H1 (cell line): ENCODE measurements at regions not wholly inside any gene's neighbourhood (a gene's known extent, or its start where the extent isn't known, plus 50 kb on each side); places are given as distances from the start of the nearest gene placed in this dataset.

ENCODE experiments used
- CTCF ChIA-PET: fragments of 300-600 bp; sonication (Branson Sonifier 250); formaldehyde crosslinking; loops from one replicate; lab custom pipeline; 2021; ENCODE audit not compliant: partially characterized antibody; lab: Charles Lee
- POLR2A ChIA-PET: fragments of 300-600 bp; sonication (Branson Sonifier 250); formaldehyde crosslinking; loops from one replicate; lab custom pipeline; 2021; ENCODE audit warnings: inconsistent platforms; ENCODE audit not compliant: partially characterized antibody; lab: Charles Lee
- DNase-seq, 2 experiments: peaks; one replicate each; pipeline versions ENCODE4 v3.0.0 to v3.0.0-alpha.2; 2010 to 2022; ENCODE audit warnings: low spot score in 2 of 2, low read depth in 1 of 2, mixed read lengths in 1 of 2
- FAIRE-seq: peaks from 2 replicates; lab custom pipeline; 2011; peaks lifted over from hg19 to GRCh38; lab: Jason Lieb, UNC
- H2AFZ ChIP-seq: 2 replicates; pipeline ENCODE4 v1.8.1; 2012; ENCODE audit warnings: low read length, inconsistent platforms
- H2AK5ac ChIP-seq: 2 replicates; pipeline ENCODE4 v1.6.1; 2013; ENCODE audit warnings: low read depth, low read length
- H2BK120ac ChIP-seq: replicated peaks from 2 replicates; pipeline ENCODE3; 2013; ENCODE audit warnings: low read depth, low read length, inconsistent platforms
- H2BK12ac ChIP-seq: 2 replicates; pipeline ENCODE4 v1.6.1; 2013; ENCODE audit warnings: low read depth, low read length
- H2BK15ac ChIP-seq: 2 replicates; pipeline ENCODE4 v1.6.1; 2013; ENCODE audit warnings: low read length
- H2BK20ac ChIP-seq: 2 replicates; pipeline ENCODE4 v1.6.1; 2013; ENCODE audit warnings: low read length
- H2BK5ac ChIP-seq: 2 replicates; pipeline ENCODE4 v1.6.1; 2013; ENCODE audit warnings: low read depth, low read length
- H3K14ac ChIP-seq: 2 replicates; pipeline ENCODE4 v1.6.1; 2013; ENCODE audit warnings: inconsistent platforms; ENCODE audit not compliant: insufficient read length
- H3K18ac ChIP-seq: 2 replicates; pipeline ENCODE4 v1.6.1; 2013; ENCODE audit warnings: low read length; ENCODE audit errors: extremely low read depth
- H3K23ac ChIP-seq: 2 replicates; pipeline ENCODE4 v1.6.1; 2013; ENCODE audit warnings: inconsistent platforms; ENCODE audit not compliant: insufficient read length
- H3K23me2 ChIP-seq: 2 replicates; pipeline ENCODE4 v1.6.1; 2013; ENCODE audit warnings: low read depth, low read length
- H3K27ac ChIP-seq: 2 replicates; pipeline ENCODE4 v1.6.1; 2011; ENCODE audit warnings: low read depth, low read length, inconsistent platforms
- H3K27me3 ChIP-seq, 4 experiments: replicated peaks in 1 of 4; 1 replicate in 1 of 4; 2 replicates in 3 of 4; pipeline versions ENCODE4 v1.6.1 to v1.8.1; 2011 to 2013; ENCODE audit warnings: low read length in 3 of 4, mild to moderate bottlenecking in 3 of 4, inconsistent platforms in 2 of 4, mixed read lengths in 2 of 4, moderate library complexity in 1 of 4; ENCODE audit not compliant: control insufficient read depth in 3 of 4, insufficient read depth in 3 of 4; ENCODE audit errors: extremely low read depth in 1 of 4
- H3K36me3 ChIP-seq, 4 experiments: 2 replicates each; pipeline versions ENCODE4 v1.6.1 to v1.8.1; 2011 to 2013; ENCODE audit warnings: mild to moderate bottlenecking in 4 of 4, low read length in 3 of 4, moderate library complexity in 2 of 4, control low read depth in 1 of 4, inconsistent platforms in 1 of 4; ENCODE audit not compliant: insufficient read depth in 4 of 4, control insufficient read depth in 2 of 4
- H3K4ac ChIP-seq: replicated peaks from 2 replicates; pipeline ENCODE3; 2013; ENCODE audit warnings: low read length, low read depth, mixed read lengths, inconsistent platforms; ENCODE audit not compliant: insufficient read length
- H3K4me1 ChIP-seq, 4 experiments: replicated peaks in 1 of 4; 1 replicate in 1 of 4; 2 replicates in 3 of 4; pipeline versions ENCODE4 v1.6.1 to v1.8.1; 2011 to 2013; ENCODE audit warnings: low read length in 3 of 4, inconsistent platforms in 2 of 4, mixed read lengths in 1 of 4; ENCODE audit not compliant: insufficient read depth in 4 of 4, control insufficient read depth in 3 of 4
- H3K4me2 ChIP-seq, 2 experiments: 2 replicates each; pipeline versions ENCODE4 v1.6.1 to v1.8.1; 2011 to 2013; ENCODE audit warnings: low read depth in 2 of 2, low read length in 2 of 2, control low read depth in 1 of 2, inconsistent platforms in 1 of 2, mild to moderate bottlenecking in 1 of 2; ENCODE audit not compliant: insufficient read depth in 1 of 2
- H3K4me3 ChIP-seq, 4 experiments: fragments of 200-600, 300-600 bp in 1 of 4; sonication (generic), shearing (Covaris generic), sonication (Bioruptor Twin) in 1 of 4; 2 replicates each; pipeline versions ENCODE4 v1.5.1 to v1.8.1; 2011 to 2016; ENCODE audit warnings: low read length in 4 of 4, low read depth in 3 of 4, control low read depth in 2 of 4, inconsistent platforms in 2 of 4, mild to moderate bottlenecking in 2 of 4, mixed read lengths in 1 of 4, moderate library complexity in 1 of 4; ENCODE audit not compliant: insufficient read depth in 2 of 4; ENCODE audit errors: extremely low read depth in 1 of 4
- H3K56ac ChIP-seq: replicated peaks from 2 replicates; pipeline ENCODE3; 2013; ENCODE audit warnings: low read depth, mild to moderate bottlenecking, mixed read lengths, low read length, inconsistent platforms; ENCODE audit not compliant: insufficient read length
- H3K79me1 ChIP-seq: 2 replicates; pipeline ENCODE4 v1.6.1; 2013; ENCODE audit warnings: low read depth, low read length, control low read depth
- H3K79me2 ChIP-seq, 2 experiments: 2 replicates each; pipeline versions ENCODE4 v1.6.1 to v1.8.1; 2012 to 2013; ENCODE audit warnings: low read length in 2 of 2, mild to moderate bottlenecking in 2 of 2, inconsistent platforms in 1 of 2; ENCODE audit not compliant: insufficient read depth in 2 of 2, control insufficient read depth in 1 of 2
- H3K9ac ChIP-seq, 4 experiments: replicated peaks in 1 of 4; 1 replicate in 1 of 4; 2 replicates in 3 of 4; pipeline versions ENCODE4 v1.6.1 to v1.8.1; 2011 to 2013; ENCODE audit warnings: low read depth in 3 of 4, low read length in 3 of 4, control low read depth in 2 of 4, mild to moderate bottlenecking in 2 of 4, moderate library complexity in 2 of 4, inconsistent platforms in 1 of 4; ENCODE audit errors: extremely low read depth in 1 of 4
- H3K9me3 ChIP-seq, 2 experiments: 2 replicates each; pipeline versions ENCODE4 v1.6.1 to v1.8.1; 2012 to 2013; ENCODE audit warnings: mild to moderate bottlenecking in 2 of 2, moderate library complexity in 2 of 2, control low read depth in 1 of 2, inconsistent platforms in 1 of 2, low read depth in 1 of 2, low read length in 1 of 2, mixed read lengths in 1 of 2; ENCODE audit not compliant: insufficient read depth in 2 of 2
- H4K20me1 ChIP-seq, 2 experiments: replicated peaks in 1 of 2; 2 replicates each; pipeline versions ENCODE3 to v1.8.1; 2011 to 2013; ENCODE audit warnings: inconsistent platforms in 2 of 2, low read length in 2 of 2, mild to moderate bottlenecking in 1 of 2; ENCODE audit not compliant: insufficient read depth in 2 of 2, control insufficient read depth in 1 of 2
- H4K5ac ChIP-seq: 2 replicates; pipeline ENCODE4 v1.6.1; 2013; ENCODE audit warnings: low read length, low read depth, mixed read lengths, inconsistent platforms; ENCODE audit not compliant: insufficient read length
- H4K8ac ChIP-seq: 2 replicates; pipeline ENCODE4 v1.8.0; 2013; ENCODE audit warnings: mild to moderate bottlenecking, moderate library complexity, low read length, inconsistent platforms; ENCODE audit not compliant: insufficient read depth; ENCODE audit errors: extremely low read depth
- H4K91ac ChIP-seq: replicated peaks from 2 replicates; pipeline ENCODE3; 2013; ENCODE audit warnings: low read length, mixed read lengths, inconsistent platforms; ENCODE audit not compliant: insufficient read length
- CBX8 ChIP-seq: fragments of 300-800, 300-1000 bp; sonication (generic); IDR thresholded peaks from 2 replicates; pipeline ENCODE4 v1.7.1; 2016; ENCODE audit warnings: low read depth, low read length, borderline replicate concordance
- TEAD4 ChIP-seq: IDR thresholded peaks from 2 replicates; pipeline ENCODE4 v1.6.1; 2012; ENCODE audit warnings: low read depth, low read length, inconsistent platforms, mixed read lengths
- WGBS, 2 experiments: shearing (Covaris generic) in 1 of 2; methylation state at CpG; one replicate each; pipeline versions ENCODE4 v1.1.6 to v1.1.7; 2013 to 2015; ENCODE audit warnings: low lambda C conversion rate in 2 of 2, mixed read lengths in 2 of 2, inconsistent platforms in 1 of 2, low coverage in 1 of 2, missing lambda C conversion rate in 1 of 2; ENCODE audit not compliant: insufficient replicate concordance in 2 of 2, insufficient coverage in 1 of 2, insufficient read length in 1 of 2; ENCODE audit errors: extremely low coverage in 1 of 2, missing lambda C conversion rate in 1 of 2; 5-methylcytosine and 5-hydroxymethylcytosine counted together

DNA sequence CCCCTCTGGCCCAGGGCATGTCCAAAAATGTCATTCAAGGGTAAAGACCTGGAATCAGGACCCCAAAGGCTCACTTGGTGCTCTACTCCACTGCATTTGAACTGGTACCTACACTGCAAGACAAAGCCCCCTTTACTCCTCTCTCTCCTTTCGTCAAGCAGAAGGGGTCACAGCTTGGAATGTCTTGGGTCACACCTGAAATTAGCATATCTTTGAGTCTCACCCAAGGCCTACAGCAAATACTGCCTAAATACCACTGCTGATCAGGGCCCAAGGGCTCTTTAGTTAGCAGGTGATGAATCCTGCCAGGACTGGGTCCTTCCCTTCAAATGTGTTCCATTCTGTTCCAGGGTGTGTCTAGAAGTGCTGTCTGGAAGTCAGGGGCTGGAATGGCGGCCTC, 320.6 kb downstream of the SV2B start:
- Histone ChIP-seq H2AK5ac (no peak overlapping the region), H3K27me3 (no peaks in the 10 kb centered on the region), H4K5ac (no peak overlapping the region), H3K14ac (no peak overlapping the region), H3K4me3 (peak overlapping the region in 1 of 4 experiments; percentile 4; a peak in 1 of 8 replicates), H2BK15ac (no peak overlapping the region), H3K9me3 (no peaks in the 10 kb centered on the region), H2BK20ac (no peak overlapping the region), H3K4me1 (peaks cover 0 to 16% (median 8%) of the 10 kb centered on the region in 4 experiments), H3K23ac (no peak overlapping the region), H3K18ac (no peak overlapping the region; the same call in 1 of the 2 replicates), H3K23me2 (no peaks in the 10 kb centered on the region), H2BK12ac (0 out of 2 replicates have a peak overlapping the region, but pooled peaks have one; percentile 33), H4K20me1 (no peaks in the 10 kb centered on the region), H4K8ac (no peak overlapping the region), H3K4ac (no peak overlapping the region), H3K4me2 (no peak overlapping the region), H3K79me1 (no peaks in the 10 kb centered on the region), H3K9ac (no peak overlapping the region), H3K36me3 (no peaks in the 10 kb centered on the region), H2BK120ac (no peak overlapping the region), H2AFZ (no peak overlapping the region), H3K56ac (no peak overlapping the region), H3K27ac (no peak overlapping the region), H3K79me2 (no peaks in the 10 kb centered on the region), H4K91ac (no peak overlapping the region), H2BK5ac (0 out of 2 replicates have a peak overlapping the region, but pooled peaks have one; percentile 21)
- FAIRE-seq, result no peak
- ChIA-PET POLR2A (no interaction called here), CTCF (interaction anchor here (0.8 kb wide), 1 partner anchor 23 kb away, joined by 3 read pairs; no protein-coding TSS in a partner anchor)
- no peak for DNase-seq
- TF ChIP-seq CBX8 (no peak), TEAD4 (peak; percentile 44; the same call in 1 of the 2 replicates)
- WGBS, 2 experiments, result 80% methylated on average over 2 of the region's 2 CpGs; no CpG with 5 or more reads in 1 of the 2 experiments
